ENCODE measurements at regions not wholly inside any gene's neighbourhood (a gene's known extent, or its start where the extent isn't known, plus 50 kb on each side); places are given as distances from the start of the nearest gene placed in this dataset.

GRCh38 chr3:72048873-72049272 lies 263.9 kb upstream of the PROK2 start:
- TF ChIP-seq CTCF (IDR thresholded peaks at IDR 0.05; ENCODE audit: low read length), result no peak
- TF ChIP-seq EZH2 (optimal IDR thresholded peaks at IDR 0.05; ENCODE audit: low read depth, low read length), result no peak
- TF ChIP-seq EZH2phosphoT487 (IDR thresholded peaks at IDR 0.05; ENCODE audit: low read length), result no peak
